HepG2 (cell line): ENCODE measurements at regions not wholly inside any gene's neighbourhood (a gene's known extent, or its start where the extent isn't known, plus 50 kb on each side); places are given as distances from the start of the nearest gene placed in this dataset.
"Not testable (repeated sequence)": the region's sequence is repeated elsewhere in the genome, so short reads cannot be mapped to it uniquely, and the experiment has no call there.

Source experiments
- ATAC-seq: fragments of 200-7000 bp; cut with Tn5 transposase; 3 replicates; pipeline ENCODE4 v1.9.1; 2020; ENCODE audit warnings: mild to moderate bottlenecking, moderate library complexity
- BruUV-seq: library from RNA; stranded (reverse); fragments of 400-500 nt; replicated peaks from 2 replicates; lab custom pipeline; 2021; lab: Mats Ljungman, UMichigan
- CTCF ChIA-PET: fragments of 300-600 bp; formaldehyde crosslinking; extraction: SDS; loops from one replicate; lab custom pipeline; 2021; ENCODE audit warnings: low total read pairs, inconsistent platforms, low intra/inter-chr PET ratio; lab: Yijun Ruan, JAX
- POLR2A ChIA-PET: fragments of 350-600 bp; sonication (Branson Sonifier 250); formaldehyde crosslinking; loops from one replicate; lab custom pipeline; 2020; ENCODE audit warnings: antibody characterized with exemption, inconsistent platforms; lab: Yijun Ruan, JAX
- DNase-seq: peaks from one replicate; pipeline ENCODE4 v3.0.0-alpha.2; 2015; ENCODE audit warnings: low spot score
- FAIRE-seq: peaks from 3 replicates; lab custom pipeline; 2011; peaks lifted over from hg19 to GRCh38; lab: Jason Lieb, UNC
- H2AFZ ChIP-seq: one replicate; pipeline ENCODE4 v1.6.1; 2011; ENCODE audit warnings: low read length, inconsistent platforms
- H3K27ac ChIP-seq: fragments of 300-600 bp; 3 replicates; pipeline ENCODE4 v1.8.0; 2011; ENCODE audit warnings: mixed run types, mild to moderate bottlenecking, mixed read lengths, low read length, inconsistent platforms; ENCODE audit not compliant: insufficient read depth; ENCODE audit errors: extremely low read length
- H3K27me3 ChIP-seq, 2 experiments: fragments of 200-600 bp in 1 of 2; 2 replicates in 1 of 2; 3 replicates in 1 of 2; pipeline versions ENCODE4 v1.6.0 to v1.8.0; 2011; ENCODE audit warnings: low read length in 2 of 2, mild to moderate bottlenecking in 2 of 2, moderate library complexity in 2 of 2, inconsistent platforms in 1 of 2; ENCODE audit not compliant: insufficient read depth in 2 of 2, control insufficient read depth in 1 of 2
- H3K36me3 ChIP-seq, 2 experiments: fragments of 200-600 bp in 1 of 2; replicated peaks in 1 of 2; 2 replicates in 1 of 2; 3 replicates in 1 of 2; pipeline versions ENCODE4 v1.5.1 to v1.8.0; 2011; ENCODE audit warnings: low read length in 2 of 2, inconsistent platforms in 1 of 2; ENCODE audit not compliant: insufficient read depth in 2 of 2, control insufficient read depth in 1 of 2
- H3K4me1 ChIP-seq: 2 replicates; pipeline ENCODE4 v1.5.1; 2012; ENCODE audit warnings: low read length, inconsistent platforms; ENCODE audit not compliant: insufficient read depth
- H3K4me2 ChIP-seq: 2 replicates; pipeline ENCODE4 v1.6.0; 2011; ENCODE audit warnings: low read depth, low read length, inconsistent platforms
- H3K4me3 ChIP-seq, 3 experiments: fragments of 200-600 bp in 1 of 3; sonication (generic), shearing (Covaris generic) in 1 of 3; replicated peaks in 1 of 3; 2 replicates each; pipeline ENCODE4 v1.5.1; 2011 to 2016; ENCODE audit warnings: low read length in 3 of 3, inconsistent platforms in 2 of 3, low read depth in 2 of 3, mild to moderate bottlenecking in 2 of 3, control low read depth in 1 of 3, mixed read lengths in 1 of 3; ENCODE audit not compliant: insufficient read depth in 1 of 3
- H3K79me2 ChIP-seq: one replicate; pipeline ENCODE4 v1.6.1; 2011; ENCODE audit warnings: low read length, inconsistent platforms; ENCODE audit not compliant: insufficient read depth
- H3K9ac ChIP-seq: 2 replicates; pipeline ENCODE4 v1.6.0; 2011; ENCODE audit warnings: mild to moderate bottlenecking, low read depth, low read length, inconsistent platforms; ENCODE audit not compliant: insufficient read depth
- H3K9me3 ChIP-seq: 2 replicates; pipeline ENCODE4 v1.5.1; 2012; ENCODE audit warnings: mild to moderate bottlenecking, low read length
- H4K20me1 ChIP-seq: 2 replicates; pipeline ENCODE4 v1.6.0; 2011; ENCODE audit warnings: inconsistent platforms, mild to moderate bottlenecking, low read length, moderate library complexity; ENCODE audit not compliant: insufficient read depth
- DNMT1 ChIP-seq: sonication (generic); formaldehyde crosslinking; IDR thresholded peaks from 2 replicates; pipeline ENCODE4 v1.5.1; 2020; ENCODE audit warnings: mild to moderate bottlenecking, missing genetic modification reagents
- EED ChIP-seq: sonication (generic); formaldehyde crosslinking; IDR thresholded peaks from 2 replicates; pipeline ENCODE4 v1.5.0; 2020; ENCODE audit warnings: mild to moderate bottlenecking, missing genetic modification reagents
- MED1 ChIP-seq: sonication (generic); formaldehyde crosslinking; IDR thresholded peaks from 2 replicates; pipeline ENCODE4 v1.4.0; 2020; ENCODE audit warnings: missing genetic modification reagents
- MTA3 ChIP-seq: sonication (generic); formaldehyde crosslinking; IDR thresholded peaks from 2 replicates; pipeline ENCODE4 v1.4.0; 2020; ENCODE audit warnings: missing genetic modification reagents
- NFYC ChIP-seq: IDR thresholded peaks from 2 replicates; pipeline ENCODE4 v1.6.1; 2016; ENCODE audit warnings: missing genetic modification reagents, missing compliant biosample characterization
- POLR2AphosphoS2 ChIP-seq: IDR thresholded peaks from 2 replicates; pipeline ENCODE4 v1.6.1; 2011; ENCODE audit warnings: low read depth, low read length, improper control_type of control experiment
- ZNF18 ChIP-seq: sonication (generic); formaldehyde crosslinking; IDR thresholded peaks from 2 replicates; pipeline ENCODE4 v1.8.0; 2022; ENCODE audit warnings: mild to moderate bottlenecking, missing genetic modification reagents; ENCODE audit not compliant: insufficient replicate concordance
- ZNF747 ChIP-seq: sonication (generic); formaldehyde crosslinking; IDR thresholded peaks from 2 replicates; pipeline ENCODE4 v1.8.1; 2023; ENCODE audit warnings: missing genetic modification reagents, mild to moderate bottlenecking, borderline replicate concordance
- WGBS: methylation state at CpG from one replicate; pipeline ENCODE4 v1.1.6; 2017; ENCODE audit warnings: low lambda C conversion rate; 5-methylcytosine and 5-hydroxymethylcytosine counted together
- in situ Hi-C: cut with HindIII; loops from 2 replicates; pipeline ENCODE4 v1.10.0; 2017; ENCODE audit warnings: low pct_unique_long_range_greater_than_20kb; ENCODE audit not compliant: extremely low pct_ligation_motif_present
- intact Hi-C: fragments of 100-400 bp; cut with micrococcal nuclease; formaldehyde crosslinking; loops from one replicate; pipeline ENCODE4 v1.10.0; 2022; ENCODE audit not compliant: unreplicated experiment

GRCh38 chr4:85209161-85209560, 242.7 kb upstream of the WDFY3 start (continued):
- no peak for TF ChIP-seq DNMT1 (CRISPR knock-in tag)
- TF ChIP-seq, all 625 proteins: peak for 0

DNA sequence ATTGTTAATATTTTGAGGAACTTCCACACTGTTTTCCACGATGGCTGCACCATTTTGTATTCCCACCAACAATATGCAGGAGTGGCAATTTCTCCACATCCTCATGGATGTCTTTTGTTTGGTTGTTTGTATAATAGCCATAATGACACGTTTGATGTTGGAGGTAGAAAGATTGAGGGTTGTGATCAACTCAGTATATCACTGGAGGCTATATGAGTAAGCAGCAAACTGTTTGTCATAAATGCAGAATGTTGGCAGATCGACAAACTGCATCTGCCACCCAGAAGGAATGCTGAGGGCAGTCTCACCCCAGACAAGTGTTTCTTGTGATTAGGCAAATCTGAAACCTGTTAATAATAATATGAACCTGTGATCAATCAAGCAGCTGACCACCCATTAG, 243.9 kb upstream of the WDFY3 start:
- no peak overlapping the region for H3K9ac ChIP-seq
- H3K36me3 ChIP-seq, result no peaks in the 10 kb centered on the region
- no peak for TF ChIP-seq MTA3 (CRISPR knock-in tag)
- TF ChIP-seq NFYC, result no peak
- TF ChIP-seq EED (CRISPR knock-in tag), result no peak
- TF ChIP-seq POLR2AphosphoS2, result no peak
- TF ChIP-seq MED1, result no peak
- TF ChIP-seq ZNF747 (CRISPR knock-in tag), result no peak
- TF ChIP-seq ZNF18 (CRISPR knock-in tag), result no peak
- TF ChIP-seq, all 625 proteins: peak for 0
- Histone ChIP-seq H3K27me3 (no peaks in the 10 kb centered on the region), H3K4me3 (no peak overlapping the region), H3K4me1 (no peaks in the 10 kb centered on the region), H4K20me1 (no peaks in the 10 kb centered on the region), H3K9me3 (no peaks in the 10 kb centered on the region; the same call in none of the 2 replicates), H3K79me2 (no peaks in the 10 kb centered on the region), H2AFZ (no peak overlapping the region), H3K4me2 (no peak overlapping the region), H3K27ac (no peak overlapping the region)
- no peak for FAIRE-seq
- no TSS peak for BruUV-seq
- in situ Hi-C loops, result no loop called here
- 0% methylated on average over 3 of the region's 3 CpGs for WGBS
- ChIA-PET POLR2A (no interaction called here), CTCF (no interaction called here)
- no peak for DNase-seq
- ATAC-seq, result no peak
- intact Hi-C loops, result no loop called here

DNA sequence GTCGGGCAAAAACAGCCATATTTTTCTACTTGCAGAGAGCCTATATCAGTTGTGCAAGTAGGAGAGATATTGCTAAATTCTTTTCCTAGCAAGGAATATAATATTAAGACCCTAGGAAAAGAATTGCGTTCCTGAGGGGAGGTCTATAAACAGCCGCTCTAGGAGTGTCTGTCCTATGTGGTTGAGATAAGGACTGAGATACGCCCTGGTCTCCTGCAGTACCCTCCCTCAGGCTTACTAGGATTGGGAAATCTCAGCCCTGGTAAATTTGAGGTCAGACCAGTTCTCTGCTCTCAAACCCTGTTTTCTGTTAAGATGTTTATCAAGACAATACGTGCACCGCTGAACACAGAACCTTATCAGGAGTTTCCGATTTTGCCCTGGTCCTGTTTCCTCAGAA, 250.1 kb upstream of the WDFY3 start:
- H3K27ac ChIP-seq, H3K27me3 ChIP-seq, CTCF ChIA-PET, H3K79me2 ChIP-seq, H3K36me3 ChIP-seq, BruUV-seq, H2AFZ ChIP-seq, DNase-seq, H3K4me1 ChIP-seq, POLR2A ChIA-PET, intact Hi-C loops, ATAC-seq, H4K20me1 ChIP-seq, in situ Hi-C loops, FAIRE-seq, H3K4me3 ChIP-seq, H3K9ac ChIP-seq, H3K4me2 ChIP-seq: not testable (repeated sequence)
- peaks cover 27% of the 10 kb centered on the region for H3K9me3 ChIP-seq
- WGBS, result 15% methylated on average over 7 of the region's 7 CpGs
